ENCODE measurements at regions not wholly inside any gene's neighbourhood (a gene's known extent, or its start where the extent isn't known, plus 50 kb on each side); places are given as distances from the start of the nearest gene placed in this dataset.

DNA sequence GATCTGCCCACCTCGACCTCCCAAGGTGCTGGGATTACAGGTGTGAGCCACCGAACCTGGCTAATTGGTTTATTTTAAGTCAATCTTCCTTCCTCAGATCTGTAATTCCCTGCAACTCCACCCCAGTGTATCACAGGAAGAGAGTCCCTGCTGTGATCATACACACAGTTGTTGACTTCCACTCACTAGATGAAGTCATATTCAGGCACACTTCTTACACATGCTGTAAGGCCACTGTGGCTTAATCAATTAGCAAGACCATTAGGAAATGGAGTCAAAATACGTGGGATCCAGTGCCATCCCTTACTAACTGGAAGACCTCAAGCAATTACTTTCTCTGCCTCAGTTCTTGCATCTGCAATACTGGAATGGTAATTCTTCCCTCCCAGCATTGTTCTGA is 66.1 kb upstream of the PAX2 start:
- TF ChIP-seq, protein P1, sequence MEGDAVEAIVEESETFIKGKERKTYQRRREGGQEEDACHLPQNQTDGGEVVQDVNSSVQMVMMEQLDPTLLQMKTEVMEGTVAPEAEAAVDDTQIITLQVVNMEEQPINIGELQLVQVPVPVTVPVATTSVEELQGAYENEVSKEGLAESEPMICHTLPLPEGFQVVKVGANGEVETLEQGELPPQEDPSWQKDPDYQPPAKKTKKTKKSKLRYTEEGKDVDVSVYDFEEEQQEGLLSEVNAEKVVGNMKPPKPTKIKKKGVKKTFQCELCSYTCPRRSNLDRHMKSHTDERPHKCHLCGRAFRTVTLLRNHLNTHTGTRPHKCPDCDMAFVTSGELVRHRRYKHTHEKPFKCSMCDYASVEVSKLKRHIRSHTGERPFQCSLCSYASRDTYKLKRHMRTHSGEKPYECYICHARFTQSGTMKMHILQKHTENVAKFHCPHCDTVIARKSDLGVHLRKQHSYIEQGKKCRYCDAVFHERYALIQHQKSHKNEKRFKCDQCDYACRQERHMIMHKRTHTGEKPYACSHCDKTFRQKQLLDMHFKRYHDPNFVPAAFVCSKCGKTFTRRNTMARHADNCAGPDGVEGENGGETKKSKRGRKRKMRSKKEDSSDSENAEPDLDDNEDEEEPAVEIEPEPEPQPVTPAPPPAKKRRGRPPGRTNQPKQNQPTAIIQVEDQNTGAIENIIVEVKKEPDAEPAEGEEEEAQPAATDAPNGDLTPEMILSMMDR (IDR thresholded peaks at IDR 0.05), result no peak
- no peak for TF ChIP-seq POLR2AphosphoS5 (IDR thresholded peaks at IDR 0.05)
- TF ChIP-seq POLR2A (IDR thresholded peaks at IDR 0.05), result no peak
